ENCODE measurements at regions not wholly inside any gene's neighbourhood (a gene's known extent, or its start where the extent isn't known, plus 50 kb on each side); places are given as distances from the start of the nearest gene placed in this dataset.
"Not testable (repeated sequence)": the region's sequence is repeated elsewhere in the genome, so short reads cannot be mapped to it uniquely, and the experiment has no call there.

DNA sequence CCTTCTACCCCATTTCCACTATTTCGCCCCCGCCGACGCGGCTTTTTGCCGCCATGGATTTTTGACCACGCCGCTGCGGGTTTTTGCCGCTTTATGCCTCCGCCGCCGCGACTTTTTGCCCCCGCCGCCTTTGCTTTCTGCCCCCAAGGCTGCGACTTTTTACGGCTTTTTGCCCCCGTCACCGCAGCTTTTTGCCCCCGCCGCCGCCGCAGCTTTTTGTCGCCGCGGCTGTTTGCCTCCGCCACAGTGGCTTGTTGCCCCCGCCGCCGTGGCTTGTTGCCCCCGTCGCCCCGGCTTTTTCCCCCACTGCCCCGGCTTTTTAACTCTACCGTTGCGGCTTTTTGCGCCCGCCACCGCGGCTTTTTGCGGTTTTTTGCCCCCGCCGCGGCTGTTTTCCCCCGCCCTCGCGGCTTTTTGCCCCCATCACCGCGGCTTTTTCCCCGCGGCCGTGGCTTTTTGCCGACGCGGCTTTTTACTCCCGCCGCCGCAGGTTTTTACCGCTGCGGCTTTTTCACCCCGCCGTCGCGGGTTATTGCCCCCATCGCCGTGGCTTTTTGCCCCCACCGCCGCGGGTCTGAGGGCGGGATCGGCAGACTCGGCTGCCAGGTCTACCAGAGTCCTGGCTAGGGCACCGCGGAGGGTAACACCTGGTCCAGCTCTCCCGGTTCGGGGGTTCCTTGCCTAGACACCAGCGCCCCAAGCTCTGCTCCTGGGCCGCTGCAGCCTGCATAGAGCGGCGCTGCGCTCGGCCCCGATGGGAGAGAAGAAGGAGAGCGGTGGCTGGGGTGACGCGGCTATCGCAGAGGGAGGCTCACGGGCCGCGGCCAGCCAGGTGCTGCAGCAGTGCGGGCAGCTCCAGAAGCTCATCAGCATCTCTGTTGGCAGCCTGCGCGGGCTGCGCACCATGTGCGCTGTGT lies 562.7 kb upstream of the WSB1 start:
- no peak for DNase-seq (ENCODE audit: low read depth in 4 of 4, low spot score in 2 of 4)

DNA sequence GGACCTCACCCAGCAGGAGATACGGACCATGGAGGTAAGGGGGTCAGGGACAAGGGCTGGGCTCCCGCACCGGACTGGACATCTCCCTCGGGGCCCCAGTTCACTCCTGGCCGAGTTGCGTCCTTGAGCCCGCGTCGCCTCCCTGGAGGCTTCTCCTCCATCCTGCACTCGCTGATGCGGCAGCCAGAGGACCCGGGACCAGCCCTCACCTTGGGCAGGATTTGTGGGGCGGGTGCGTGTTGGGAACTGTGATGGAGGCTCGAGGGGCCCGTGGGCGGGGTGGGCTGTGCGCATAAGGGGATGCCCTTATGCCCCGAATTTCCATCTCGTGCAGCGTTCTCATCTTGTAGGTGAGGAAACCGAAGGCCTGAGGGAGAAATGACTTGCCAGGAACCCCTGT lies 562.0 kb upstream of the WSB1 start:
- DNase-seq (ENCODE audit: low read depth in 4 of 4, low spot score in 2 of 4): not testable (repeated sequence)

DNA sequence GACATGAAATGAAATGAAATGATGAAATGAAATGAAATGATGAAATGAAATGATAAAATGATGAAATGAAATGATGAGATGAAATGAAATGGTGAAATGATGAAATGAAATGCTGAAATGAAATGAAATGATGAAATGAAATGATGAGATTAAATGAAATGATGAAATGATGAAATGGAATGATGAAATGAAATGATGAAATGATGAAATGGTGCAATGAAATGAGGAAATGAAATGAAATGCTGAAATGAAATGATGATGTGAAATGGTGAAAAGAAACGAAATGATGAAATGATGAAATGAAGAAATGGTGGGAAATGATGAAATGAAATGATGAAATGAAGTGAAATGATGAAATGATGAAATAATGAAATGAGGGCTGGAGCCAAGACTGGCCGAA lies 559.1 kb upstream of the WSB1 start:
- not testable (repeated sequence) for DNase-seq (ENCODE audit: low read depth in 4 of 4, low spot score in 2 of 4)

DNA sequence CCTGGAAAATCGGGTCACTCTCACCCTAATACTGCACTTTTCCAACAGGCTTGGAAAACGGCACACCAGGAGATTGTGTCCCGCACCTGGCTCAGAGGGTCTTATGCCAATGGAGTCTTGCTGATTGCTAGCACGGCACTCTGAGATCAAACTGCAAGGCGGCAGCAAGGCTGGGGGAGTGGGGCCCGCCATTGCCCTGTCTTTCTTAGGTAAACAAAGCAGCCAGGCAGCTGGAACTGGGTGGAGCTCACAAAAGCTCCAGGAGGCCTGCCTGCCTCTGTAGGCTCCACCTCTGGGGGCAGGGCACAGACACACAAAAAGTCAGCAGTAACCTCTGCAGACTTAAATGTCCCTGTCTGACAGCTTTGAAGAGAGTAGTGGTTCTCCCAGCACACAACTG lies 557.9 kb upstream of the WSB1 start:
- DNase-seq (ENCODE audit: low read depth in 4 of 4, low spot score in 2 of 4): not testable (repeated sequence)

DNA sequence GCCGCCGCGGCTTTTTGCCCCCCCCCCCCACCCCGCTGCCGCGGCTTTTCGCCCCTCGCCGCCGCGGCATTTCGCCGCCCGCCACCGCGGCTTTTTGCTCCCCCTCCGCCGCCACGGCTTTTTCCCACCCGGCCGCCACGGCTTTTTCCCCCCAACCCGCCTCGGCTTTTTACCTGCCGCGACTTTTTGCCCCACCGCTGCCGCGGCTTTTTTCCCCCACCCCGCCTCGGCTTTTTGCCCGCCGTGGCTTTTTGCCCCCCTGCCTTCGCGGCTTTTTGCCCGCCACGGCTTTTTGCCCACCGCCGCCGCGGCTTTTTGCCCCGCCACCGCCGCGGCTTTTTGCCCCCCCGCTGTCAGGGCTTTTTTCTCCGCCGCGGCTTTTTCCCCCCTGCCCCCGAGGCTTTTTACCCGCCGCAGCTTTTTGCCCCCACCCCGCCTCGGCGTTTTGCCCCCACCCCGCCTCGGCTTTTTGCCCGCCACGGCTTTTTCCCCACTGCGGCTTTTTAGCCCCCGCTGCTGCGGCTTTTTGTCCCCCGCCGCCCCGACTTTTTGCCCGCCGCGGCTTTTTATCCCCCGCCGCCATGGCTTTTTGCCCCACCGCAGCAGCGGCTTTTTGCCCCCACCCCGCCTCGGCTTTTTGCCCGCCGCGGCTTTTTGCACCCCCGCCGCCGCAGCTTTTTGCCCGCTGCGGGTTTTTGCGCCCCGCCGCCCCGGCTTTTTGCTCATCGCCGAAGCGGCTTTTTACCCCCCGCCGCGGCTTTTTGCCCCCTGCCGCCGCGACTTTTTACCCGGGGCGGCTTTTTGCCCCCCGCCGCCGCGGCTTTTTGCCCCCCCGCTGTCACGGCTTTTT lies 527.8 kb upstream of the WSB1 start:
- DNase-seq (ENCODE audit: low read depth in 4 of 4, low spot score in 2 of 4): no peak

DNA sequence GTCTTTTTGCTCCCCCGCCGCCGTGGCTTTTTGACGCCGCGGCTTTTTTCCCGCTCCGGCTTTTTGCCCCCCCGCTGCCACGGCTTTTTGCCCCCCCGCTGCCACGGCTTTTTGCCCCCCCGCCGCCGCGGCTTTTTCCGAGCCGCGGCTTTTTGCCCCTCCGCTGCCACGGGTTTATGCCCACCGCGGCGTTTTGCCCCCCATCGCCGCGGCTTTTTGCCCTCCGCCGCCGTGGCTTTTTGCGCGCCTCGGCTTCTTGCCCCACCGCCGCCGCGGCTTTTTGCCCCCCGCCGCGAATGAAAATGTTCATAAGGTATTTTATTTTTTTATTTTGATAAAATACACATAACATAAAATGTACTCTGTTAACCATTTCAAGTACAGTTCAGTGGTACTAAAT lies 527.2 kb upstream of the WSB1 start:
- DNase-seq (ENCODE audit: low read depth in 4 of 4, low spot score in 2 of 4): no peak

DNA sequence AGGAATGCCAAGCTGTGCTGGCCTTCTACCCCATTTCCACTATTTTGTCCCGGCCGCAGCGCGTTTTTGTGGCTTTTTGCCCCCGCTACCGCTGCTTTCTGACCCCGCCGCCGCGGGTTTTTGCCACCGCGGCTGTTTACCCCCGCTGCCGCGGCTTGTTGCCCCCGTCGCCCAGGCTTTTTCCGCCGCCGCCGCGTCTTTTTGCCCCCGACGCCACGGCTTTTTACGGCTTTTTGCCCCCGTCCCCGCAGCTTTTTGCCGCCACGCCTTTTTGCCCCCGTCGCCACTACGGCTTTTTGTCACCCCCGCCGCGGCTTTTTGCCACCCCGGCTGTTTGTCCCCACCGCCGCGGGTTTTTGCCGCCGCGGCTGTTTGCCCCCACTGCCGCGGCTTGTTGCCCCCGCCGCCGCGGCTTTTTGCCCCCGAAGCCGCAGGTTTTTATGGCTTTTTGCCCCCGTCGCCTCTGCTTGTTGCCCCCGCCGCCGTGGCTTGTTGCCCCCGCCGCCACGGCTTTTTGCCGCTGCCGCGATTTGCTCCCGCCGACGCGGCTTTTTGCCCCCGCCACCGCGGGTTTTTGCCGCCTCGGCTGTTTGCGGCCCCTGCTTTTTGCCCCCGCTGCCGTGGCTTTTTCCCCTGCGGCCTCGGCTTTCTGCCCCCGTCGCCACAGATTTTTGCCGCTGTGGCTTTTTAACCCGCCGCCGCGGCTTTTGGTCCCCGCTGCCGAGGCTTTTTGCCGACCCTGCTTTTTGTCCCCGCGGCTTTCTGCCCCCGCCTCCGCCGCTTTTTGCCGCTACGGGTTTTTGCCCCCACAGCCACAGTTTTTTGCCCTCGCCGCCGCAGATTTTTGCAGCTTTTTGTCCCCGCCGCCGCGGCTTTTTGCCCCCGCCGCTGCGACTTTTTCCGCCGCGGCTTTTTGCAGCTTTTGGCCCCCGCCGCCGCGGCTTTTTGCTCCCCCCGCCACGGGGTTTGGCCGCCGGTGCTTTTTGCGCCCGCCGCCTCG lies 520.4 kb upstream of the WSB1 start:
- no peak for DNase-seq (ENCODE audit: low read depth in 4 of 4, low spot score in 2 of 4)

DNA sequence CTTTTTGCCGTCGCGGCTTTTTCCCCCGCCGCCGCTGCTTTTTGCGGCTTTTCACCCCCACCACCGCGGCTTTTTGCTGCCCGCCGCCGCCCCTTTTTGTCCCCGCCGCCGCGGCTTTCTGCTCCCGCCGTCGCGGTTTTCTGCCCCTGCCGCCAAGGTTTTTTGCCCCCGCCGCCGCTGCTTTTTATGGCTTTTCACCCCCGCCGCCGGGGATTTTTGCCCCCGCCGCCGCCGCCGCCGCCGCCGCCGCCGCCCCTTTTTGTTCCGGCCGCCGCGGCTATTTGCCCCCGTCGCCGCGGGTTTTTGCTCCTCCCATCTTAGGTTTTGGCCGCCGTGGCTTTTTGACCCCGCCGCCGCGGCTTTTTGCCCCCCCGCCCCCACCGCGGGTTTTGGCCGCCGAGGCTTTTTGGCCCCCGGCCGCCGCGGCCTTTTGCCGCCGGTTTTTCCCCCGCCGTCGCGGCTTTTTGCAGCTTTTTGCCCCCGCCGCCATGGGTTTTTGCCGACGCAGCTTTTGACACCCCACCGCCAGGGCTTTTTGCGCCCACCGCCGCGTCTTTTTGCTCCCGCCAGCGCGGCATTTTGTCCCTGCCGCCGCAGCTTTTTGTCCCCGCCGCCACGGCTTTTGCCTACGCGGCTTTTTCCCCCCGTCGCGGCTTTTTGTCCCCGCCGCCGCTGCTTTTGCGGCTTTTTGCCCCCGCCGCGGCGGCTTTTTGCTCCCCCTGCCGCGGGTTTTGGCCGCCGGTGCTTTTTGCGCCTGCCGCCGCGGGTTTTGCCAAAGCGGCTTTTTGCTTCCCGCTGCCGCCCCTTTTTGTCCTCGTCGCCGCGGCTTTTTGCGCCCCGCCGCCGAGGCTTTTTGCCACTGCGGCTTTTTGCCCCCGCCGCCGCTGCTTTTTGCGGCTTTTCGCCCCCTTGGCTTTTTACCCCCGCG lies 519.4 kb upstream of the WSB1 start:
- no peak for DNase-seq (ENCODE audit: low read depth in 4 of 4, low spot score in 2 of 4)

DNA sequence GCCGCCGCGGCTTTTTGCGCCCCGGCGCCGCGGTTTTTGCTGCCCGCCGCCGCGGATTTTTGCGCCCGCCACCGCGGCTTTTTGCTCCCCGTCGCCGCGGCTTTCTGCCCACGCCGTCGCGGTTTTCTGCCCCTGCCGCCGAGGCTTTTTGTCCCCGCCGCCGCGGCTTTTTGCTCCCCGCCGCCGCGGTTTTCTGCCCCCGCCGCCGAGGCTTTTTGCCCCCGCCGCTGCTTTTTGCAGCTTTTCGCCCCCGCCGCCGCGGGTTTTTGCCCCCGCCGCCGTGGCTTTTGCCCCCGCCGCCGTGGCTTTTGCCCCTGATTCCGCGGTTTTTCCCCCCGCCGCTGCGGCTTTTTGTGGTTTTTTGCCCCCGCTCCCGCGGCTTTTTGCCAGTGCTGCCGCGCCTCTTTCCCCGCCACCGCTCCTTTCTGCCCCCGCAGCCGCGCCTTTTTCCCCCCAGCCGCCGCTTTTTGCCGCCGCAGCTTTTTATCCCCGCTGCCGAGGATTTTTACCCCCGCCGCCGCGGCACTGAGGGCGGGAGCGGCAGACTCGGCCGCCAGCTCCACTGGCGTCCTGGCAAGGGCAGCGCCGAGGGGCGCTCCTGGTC lies 518.6 kb upstream of the WSB1 start:
- DNase-seq (ENCODE audit: low read depth in 4 of 4, low spot score in 2 of 4): no peak

DNA sequence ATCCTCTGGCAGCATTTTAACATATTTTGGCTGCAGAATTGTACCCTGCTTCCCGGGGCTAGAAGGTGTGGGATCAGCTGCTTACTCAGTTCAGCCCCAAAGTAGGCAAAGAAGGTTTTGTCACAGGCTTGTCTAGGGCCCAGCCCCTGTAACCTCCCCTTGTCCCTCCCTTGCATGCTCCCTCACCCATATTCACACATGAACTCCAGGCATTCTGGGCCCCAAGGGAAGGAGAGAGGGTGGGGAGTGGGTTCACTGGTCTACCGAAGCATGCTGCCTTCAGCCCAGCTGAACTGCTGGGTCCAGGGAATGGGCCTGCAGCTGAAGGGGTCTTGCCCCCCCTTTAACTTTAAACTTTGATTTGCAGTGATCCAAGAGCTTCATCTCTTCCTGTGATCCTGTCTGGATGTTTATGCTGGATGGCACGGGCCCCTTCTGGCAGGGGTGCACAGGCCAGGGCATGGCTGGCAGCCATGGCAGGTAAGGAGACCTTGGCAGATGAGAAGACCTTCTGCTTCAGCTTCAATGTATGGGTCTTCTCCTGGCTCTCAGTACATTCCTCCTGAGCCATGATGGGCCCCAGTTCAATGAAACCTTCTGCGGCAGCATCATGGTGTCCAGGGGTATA lies 513.6 kb upstream of the WSB1 start:
- not testable (repeated sequence) for DNase-seq (ENCODE audit: low read depth in 4 of 4, low spot score in 2 of 4)

DNA sequence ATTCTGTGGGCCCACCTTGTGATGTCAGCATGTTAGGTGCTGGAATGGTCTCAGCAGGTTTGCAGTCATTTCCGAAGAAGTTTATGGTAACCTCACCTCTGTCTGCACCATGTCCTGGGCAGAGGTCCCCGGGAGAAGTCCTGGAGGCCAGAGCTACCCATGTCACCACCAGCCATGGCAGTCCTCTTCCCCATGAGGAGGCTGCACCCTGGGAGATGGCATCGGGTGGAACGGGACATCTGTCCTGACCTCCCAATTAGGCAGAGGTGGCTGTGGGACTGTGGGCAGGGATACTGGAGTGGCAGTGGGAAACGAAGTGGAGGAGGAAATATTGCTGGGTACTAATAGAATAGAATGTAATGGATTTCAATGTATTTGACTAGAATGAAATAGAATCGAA lies 511.8 kb upstream of the WSB1 start:
- no peak for DNase-seq (ENCODE audit: low read depth in 4 of 4, low spot score in 2 of 4)

DNA sequence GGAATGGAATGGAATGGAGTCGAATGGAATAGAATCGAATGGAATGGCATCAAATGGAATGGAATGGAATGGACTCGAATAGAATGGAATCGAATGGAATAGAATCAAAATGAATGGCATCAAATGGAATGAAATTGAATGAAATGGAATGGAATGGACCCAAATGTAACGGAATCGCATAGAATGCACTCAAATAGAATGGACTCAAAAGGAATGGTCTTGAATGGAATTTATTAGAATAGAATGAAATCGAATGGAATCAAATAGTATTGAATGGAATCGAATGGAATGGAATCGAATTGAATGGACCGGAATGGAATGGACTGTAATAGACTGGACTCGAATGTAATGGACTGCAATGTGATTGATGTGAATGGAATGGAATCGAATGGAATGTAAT lies 501.4 kb upstream of the WSB1 start:
- DNase-seq (ENCODE audit: low read depth in 4 of 4, low spot score in 2 of 4): peak; percentile 2 to 39 (median 9)

DNA sequence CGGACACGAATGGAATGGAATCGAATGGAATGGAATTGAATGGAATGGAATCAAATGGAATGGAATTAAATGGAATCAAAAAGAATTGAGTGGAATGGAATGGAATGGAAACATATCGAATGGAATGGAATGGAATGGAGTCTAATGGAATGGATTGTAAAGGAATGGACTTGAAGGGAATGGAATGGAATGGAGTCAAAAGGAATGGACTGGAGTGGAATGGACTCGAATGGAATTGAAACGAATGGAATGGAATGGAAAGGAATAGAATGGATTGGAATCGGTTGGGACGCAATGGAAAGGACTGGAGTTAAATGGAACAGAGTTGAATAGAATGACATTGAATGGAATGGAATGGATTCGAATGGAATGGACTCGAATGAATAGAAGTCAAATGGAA lies 486.9 kb upstream of the WSB1 start:
- DNase-seq (ENCODE audit: low read depth in 4 of 4, low spot score in 2 of 4): no peak

DNA sequence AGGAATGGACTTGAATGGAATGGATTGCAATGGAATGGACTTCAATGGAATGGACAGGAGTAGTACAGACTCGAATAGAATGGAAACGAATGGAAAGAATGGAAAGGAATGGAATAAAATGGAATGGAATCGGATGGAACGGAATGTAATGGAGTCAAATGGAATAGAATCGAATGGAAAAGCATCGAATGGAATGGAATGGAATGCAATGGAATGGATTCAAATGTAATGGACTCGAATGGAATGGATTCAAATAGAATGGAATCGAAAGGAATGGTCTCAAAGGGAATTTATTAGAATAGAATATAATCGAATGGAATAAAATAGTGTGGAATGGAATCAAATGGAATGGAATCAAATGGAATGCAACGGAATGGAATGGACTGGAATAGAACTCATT lies 484.9 kb upstream of the WSB1 start:
- DNase-seq (ENCODE audit: low read depth in 4 of 4, low spot score in 2 of 4): peak in 1 of 4 donors; percentile 6

DNA sequence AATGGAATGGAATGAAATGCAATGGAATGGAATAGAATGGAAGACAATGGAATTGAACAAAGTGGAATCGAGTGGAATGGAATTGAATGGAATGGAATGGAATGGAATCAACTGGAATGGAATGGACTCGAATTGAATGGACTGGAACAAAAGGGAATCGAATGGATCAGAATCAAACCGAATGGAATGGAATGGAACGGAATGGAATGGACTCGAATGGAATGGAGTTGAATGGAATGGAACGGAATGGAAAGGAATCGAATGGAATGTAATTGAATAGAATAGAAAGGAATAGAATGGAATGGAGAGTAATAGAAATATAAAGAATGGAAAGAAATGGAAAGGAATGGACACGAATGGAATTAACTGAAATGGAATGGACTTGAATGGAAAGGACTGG lies 475.2 kb upstream of the WSB1 start:
- DNase-seq (ENCODE audit: low read depth in 4 of 4, low spot score in 2 of 4): peak in 2 of 4 donors; percentile 2 to 3

Measured in left renal cortex interstitium (tissue), 4 donors.